WTC11 (cell line): ENCODE measurements at regions not wholly inside any gene's neighbourhood (a gene's known extent, or its start where the extent isn't known, plus 50 kb on each side); places are given as distances from the start of the nearest gene placed in this dataset.

Source experiments
- ATF3 ChIP-seq: sonication (generic); formaldehyde crosslinking; conservative IDR thresholded peaks from 2 replicates; pipeline ENCODE4 v1.8.1; 2022; ENCODE audit warnings: mild to moderate bottlenecking, missing genetic modification reagents
- CTCF ChIP-seq: fragments of 200-600 bp; IDR thresholded peaks from 2 replicates; pipeline ENCODE4 v1.8.0; 2022; ENCODE audit warnings: antibody characterized with exemption
- NR3C1 ChIP-seq: sonication (generic); formaldehyde crosslinking; conservative IDR thresholded peaks from 2 replicates; pipeline ENCODE4 v1.8.1; 2023; ENCODE audit warnings: low read depth, mild to moderate bottlenecking, missing genetic modification reagents
- TP53 ChIP-seq: sonication (generic); formaldehyde crosslinking; IDR thresholded peaks from 2 replicates; pipeline ENCODE4 v1.8.1; 2023; ENCODE audit warnings: mild to moderate bottlenecking, missing genetic modification reagents
- ZBTB43 ChIP-seq: sonication (generic); formaldehyde crosslinking; IDR thresholded peaks from 2 replicates; pipeline ENCODE4 v1.8.1; 2023; ENCODE audit warnings: mild to moderate bottlenecking, missing genetic modification reagents
- ZNF121 ChIP-seq: sonication (generic); formaldehyde crosslinking; IDR thresholded peaks from 2 replicates; pipeline ENCODE4 v1.8.0; 2023; ENCODE audit warnings: missing genetic modification reagents

- TF ChIP-seq TP53 (CRISPR knock-in tag) (no peak), CTCF (no peak), ATF3 (CRISPR knock-in tag) (no peak), ZNF121 (CRISPR knock-in tag) (no peak), NR3C1 (no peak), ZBTB43 (CRISPR knock-in tag) (no peak)
Measured at GRCh38 chr6:94955156-94955555, 622.2 kb upstream of the MANEA start.
